ENCODE measurements at regions not wholly inside any gene's neighbourhood (a gene's known extent, or its start where the extent isn't known, plus 50 kb on each side); places are given as distances from the start of the nearest gene placed in this dataset.

- TF ChIP-seq POLR2A (IDR thresholded peaks at IDR 0.05) = no peak
- TF ChIP-seq CTCF (IDR thresholded peaks at IDR 0.05) = no peak
Observed at GRCh38 chr5:152901754-152902153, 496.7 kb upstream of the NMUR2 start.
